ENCODE measurements at regions not wholly inside any gene's neighbourhood (a gene's known extent, or its start where the extent isn't known, plus 50 kb on each side); places are given as distances from the start of the nearest gene placed in this dataset.

- Histone ChIP-seq H3K4me3 (ENCODE audit: control extremely low read depth in 1 of 5, extremely low read depth in 1 of 5, insufficient read depth in 1 of 5, low read depth in 2 of 5, low read length in 4 of 5) (no peak overlapping the region), H3K4me1 (ENCODE audit: control insufficient read depth in 2 of 2, insufficient read depth in 2 of 2, low read length in 2 of 2) (no peaks in the 10 kb centered on the region), H3K27ac (ENCODE audit: low read length in 2 of 2) (no peak overlapping the region), H2AFZ (ENCODE audit: insufficient read depth, low read depth, low read length, poor library complexity, severe bottlenecking) (no peak overlapping the region), H3K36me3 (replicated peaks in 1 of 2; ENCODE audit: control extremely low read depth in 1 of 2, control insufficient read depth in 1 of 2, extremely low read depth in 1 of 2, insufficient read depth in 2 of 2, low read length in 1 of 2) (no peaks in the 10 kb centered on the region), H3K4me2 (replicated peaks; ENCODE audit: low read depth, low read length, poor library complexity, severe bottlenecking) (no peak overlapping the region), H3K9ac (ENCODE audit: low read length) (no peak overlapping the region), H3K79me2 (ENCODE audit: control insufficient read depth, insufficient read depth, low read length) (no peaks in the 10 kb centered on the region), H4K20me1 (ENCODE audit: control insufficient read depth, insufficient read depth, low read length, poor library complexity, severe bottlenecking) (no peaks in the 10 kb centered on the region), H3K9me3 (ENCODE audit: control extremely low read depth in 1 of 3, control insufficient read depth in 2 of 3, insufficient read depth in 1 of 3, low read length in 2 of 3) (peaks cover 0 to 2% (median 1%) of the 10 kb centered on the region in 3 donors), H3K27me3 (replicated peaks in 1 of 4; ENCODE audit: control extremely low read depth in 1 of 4, control insufficient read depth in 3 of 4, insufficient read depth in 4 of 4, low read length in 3 of 4) (peaks cover 0 to 26% (median 8%) of the 10 kb centered on the region in 4 experiments)
- TF ChIP-seq EZH2 (IDR thresholded peaks at IDR 0.05; ENCODE audit: borderline replicate concordance, insufficient read depth, low read depth, low read length, poor library complexity, severe bottlenecking) = no peak
- TF ChIP-seq, protein P1, sequence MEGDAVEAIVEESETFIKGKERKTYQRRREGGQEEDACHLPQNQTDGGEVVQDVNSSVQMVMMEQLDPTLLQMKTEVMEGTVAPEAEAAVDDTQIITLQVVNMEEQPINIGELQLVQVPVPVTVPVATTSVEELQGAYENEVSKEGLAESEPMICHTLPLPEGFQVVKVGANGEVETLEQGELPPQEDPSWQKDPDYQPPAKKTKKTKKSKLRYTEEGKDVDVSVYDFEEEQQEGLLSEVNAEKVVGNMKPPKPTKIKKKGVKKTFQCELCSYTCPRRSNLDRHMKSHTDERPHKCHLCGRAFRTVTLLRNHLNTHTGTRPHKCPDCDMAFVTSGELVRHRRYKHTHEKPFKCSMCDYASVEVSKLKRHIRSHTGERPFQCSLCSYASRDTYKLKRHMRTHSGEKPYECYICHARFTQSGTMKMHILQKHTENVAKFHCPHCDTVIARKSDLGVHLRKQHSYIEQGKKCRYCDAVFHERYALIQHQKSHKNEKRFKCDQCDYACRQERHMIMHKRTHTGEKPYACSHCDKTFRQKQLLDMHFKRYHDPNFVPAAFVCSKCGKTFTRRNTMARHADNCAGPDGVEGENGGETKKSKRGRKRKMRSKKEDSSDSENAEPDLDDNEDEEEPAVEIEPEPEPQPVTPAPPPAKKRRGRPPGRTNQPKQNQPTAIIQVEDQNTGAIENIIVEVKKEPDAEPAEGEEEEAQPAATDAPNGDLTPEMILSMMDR (IDR thresholded peaks at IDR 0.05) = no peak
- DNase-seq = no peak
- POLR2A ChIA-PET = no interaction called here
- intact Hi-C loops (cut with micrococcal nuclease) = no loop called here
- CTCF ChIA-PET = no interaction called here
- peaks cover 3% of the 10 kb centered on the region for H3K9me3 Mint-ChIP-seq (ENCODE audit: insufficient read depth)
- H3K27ac Mint-ChIP-seq = no peak overlapping the region
- no peaks in the 10 kb centered on the region for H3K4me1 Mint-ChIP-seq
- no peak for ATAC-seq (ENCODE audit: low read depth)
- WGBS (ENCODE audit: insufficient coverage) = 0% methylated on average over 1 of the region's 4 CpGs
- peaks cover 50% of the 10 kb centered on the region for H3K27me3 Mint-ChIP-seq
- no peak overlapping the region for H3K4me3 Mint-ChIP-seq
Observed at GRCh38 chr12:98439981-98440581, 75.3 kb upstream of the TMPO start.

DNA sequence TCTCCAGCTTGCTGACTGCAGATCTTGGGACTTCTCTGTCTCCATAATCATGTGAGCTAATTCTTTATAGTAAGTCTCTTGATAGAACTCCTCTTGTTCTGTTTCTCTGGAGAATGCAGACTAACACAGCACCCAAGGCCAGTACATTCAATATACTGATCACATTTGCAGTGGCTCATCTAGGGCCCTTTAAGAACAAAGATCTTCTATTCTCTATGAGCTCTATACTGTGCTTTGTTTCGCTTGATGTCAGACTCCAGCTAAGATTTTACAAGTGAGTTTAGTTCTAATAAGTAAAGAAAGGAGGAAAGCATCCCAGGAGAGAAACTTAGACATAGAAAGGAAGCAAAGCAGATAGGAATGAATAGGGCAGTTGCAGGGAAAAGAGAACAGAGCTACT lies 69.3 kb upstream of the TMPO start:
- ATAC-seq (ENCODE audit: low read depth) (no peak), DNase-seq (no peak)
- H3K9me3 ChIP-seq (ENCODE audit: control extremely low read depth in 1 of 3, control insufficient read depth in 2 of 3, insufficient read depth in 1 of 3, low read length in 2 of 3) = no peaks in the 10 kb centered on the region
- TF ChIP-seq, protein P1 (IDR thresholded peaks at IDR 0.05) = no peak
- no peak for TF ChIP-seq EZH2 (IDR thresholded peaks at IDR 0.05; ENCODE audit: borderline replicate concordance, insufficient read depth, low read depth, low read length, poor library complexity, severe bottlenecking)
- Mint-ChIP-seq H3K4me1 (no peaks in the 10 kb centered on the region), H3K27ac (no peak overlapping the region), H3K9me3 (ENCODE audit: insufficient read depth) (no peaks in the 10 kb centered on the region), H3K27me3 (peaks cover 15% of the 10 kb centered on the region), H3K4me3 (no peak overlapping the region)
- no peak overlapping the region for H3K4me3 ChIP-seq (ENCODE audit: control extremely low read depth in 1 of 5, extremely low read depth in 1 of 5, insufficient read depth in 1 of 5, low read depth in 2 of 5, low read length in 4 of 5)
- ChIA-PET CTCF (interaction anchor here (0.7 kb wide), 1 partner anchor 29 kb away, joined by 5 read pairs; no protein-coding TSS in a partner anchor), POLR2A (no interaction called here)
- intact Hi-C loops (cut with micrococcal nuclease) = no loop called here
- H3K9ac ChIP-seq (ENCODE audit: low read length) = no peak overlapping the region
- H3K36me3 ChIP-seq (replicated peaks in 1 of 2; ENCODE audit: control extremely low read depth in 1 of 2, control insufficient read depth in 1 of 2, extremely low read depth in 1 of 2, insufficient read depth in 2 of 2, low read length in 1 of 2) = no peaks in the 10 kb centered on the region
- peaks cover 0 to 4% (median 0%) of the 10 kb centered on the region in 4 experiments for H3K27me3 ChIP-seq (replicated peaks in 1 of 4; ENCODE audit: control extremely low read depth in 1 of 4, control insufficient read depth in 3 of 4, insufficient read depth in 4 of 4, low read length in 3 of 4)
- WGBS (ENCODE audit: insufficient coverage) = no CpG with 5 or more reads among the region's 1 CpG
- no peak overlapping the region for H3K4me2 ChIP-seq (replicated peaks; ENCODE audit: low read depth, low read length, poor library complexity, severe bottlenecking)
- H3K79me2 ChIP-seq (ENCODE audit: control insufficient read depth, insufficient read depth, low read length) = no peaks in the 10 kb centered on the region
- H3K4me1 ChIP-seq (ENCODE audit: control insufficient read depth in 2 of 2, insufficient read depth in 2 of 2, low read length in 2 of 2) = no peaks in the 10 kb centered on the region
- no peak overlapping the region for H2AFZ ChIP-seq (ENCODE audit: insufficient read depth, low read depth, low read length, poor library complexity, severe bottlenecking)
- H4K20me1 ChIP-seq (ENCODE audit: control insufficient read depth, insufficient read depth, low read length, poor library complexity, severe bottlenecking) = no peaks in the 10 kb centered on the region
- no peak overlapping the region for H3K27ac ChIP-seq (ENCODE audit: low read length in 2 of 2)
